Erythroblast (primary cell): ENCODE measurements at regions not wholly inside any gene's neighbourhood (a gene's known extent, or its start where the extent isn't known, plus 50 kb on each side); places are given as distances from the start of the nearest gene placed in this dataset.

ENCODE experiments used
- DNase-seq, 2 experiments: peaks; one replicate each; lab custom pipeline; 2025; lab: John Stamatoyannopoulos, UW
- GATA1 ChIP-seq: IDR thresholded peaks from 2 replicates; pipeline ENCODE4 v1.6.1; 2011; ENCODE audit warnings: low read depth, mild to moderate bottlenecking, control low read depth, low read length, moderate library complexity
- POLR2A ChIP-seq: IDR thresholded peaks from 2 replicates; pipeline ENCODE4 v1.6.1; 2011; ENCODE audit warnings: mild to moderate bottlenecking, low read length

DNA sequence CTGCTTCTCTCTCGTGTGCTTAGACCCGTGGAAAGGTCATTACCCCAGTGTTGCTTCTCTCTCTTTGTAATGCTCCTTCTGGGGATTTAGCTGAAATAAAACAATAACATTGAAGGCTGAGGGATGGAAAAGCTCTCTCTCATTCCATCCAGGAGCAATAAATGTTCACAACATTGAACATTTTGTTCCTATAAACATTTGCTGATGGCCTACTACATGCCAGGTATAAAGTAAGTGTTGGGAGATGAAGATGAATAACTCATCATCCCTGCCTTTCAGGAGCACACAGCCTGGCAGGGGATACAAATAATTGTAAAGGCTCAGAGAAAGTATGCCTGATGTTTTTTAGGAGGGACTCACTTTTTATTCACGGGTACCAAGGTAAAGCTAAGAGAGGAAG is 158.1 kb downstream of the KDR start:
- TF ChIP-seq POLR2A (no peak), GATA1 (no peak)
- no peak for DNase-seq

- peak; percentile 26 to 32 for DNase-seq
- TF ChIP-seq GATA1 (no peak), POLR2A (no peak)
These were observed 163.9 kb downstream of the KDR start for GRCh38 chr4:54961357-54961975.

DNA sequence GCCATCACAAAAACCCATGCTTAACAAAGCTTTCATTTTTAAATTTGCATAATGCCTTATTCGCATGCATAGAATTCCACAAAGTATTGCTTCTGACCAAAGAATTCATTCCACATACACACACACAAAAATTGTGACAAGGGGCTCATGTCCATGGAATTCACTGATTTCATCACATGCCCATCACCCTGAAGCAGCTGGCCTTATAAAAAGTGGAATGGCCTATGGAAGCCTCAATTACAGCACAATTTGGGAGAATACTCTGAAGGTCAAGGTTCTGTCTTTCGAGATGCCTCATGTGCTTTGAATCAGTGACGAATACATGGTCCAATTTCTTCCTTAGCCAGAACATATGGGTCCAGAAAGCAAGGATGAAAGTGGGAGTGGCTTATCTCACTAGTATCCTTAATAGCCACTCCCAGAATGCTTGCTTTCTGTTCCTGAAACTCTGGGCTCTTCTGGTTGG is 165.7 kb downstream of the KDR start:
- TF ChIP-seq POLR2A (no peak), GATA1 (no peak)
- no peak for DNase-seq

DNA sequence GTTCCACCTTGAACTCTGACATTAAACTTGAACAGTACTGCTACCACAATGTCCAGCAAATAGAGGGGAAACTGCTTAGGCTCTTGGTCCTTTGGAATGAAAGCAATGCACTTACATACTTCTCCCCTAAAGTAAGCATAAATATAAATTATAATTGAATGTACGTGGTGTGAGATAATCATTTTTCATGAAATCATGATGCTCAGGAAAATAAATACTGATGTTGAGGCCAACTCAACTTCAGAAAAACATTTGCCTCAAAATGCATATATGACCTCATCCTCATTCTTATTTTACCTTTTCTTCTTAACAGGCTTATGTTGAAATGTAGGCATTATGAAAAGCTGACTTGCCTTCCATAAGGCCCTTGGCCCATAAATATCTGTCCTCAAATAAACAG is 166.3 kb downstream of the KDR start:
- TF ChIP-seq POLR2A (no peak), GATA1 (no peak)
- DNase-seq, result no peak

DNA sequence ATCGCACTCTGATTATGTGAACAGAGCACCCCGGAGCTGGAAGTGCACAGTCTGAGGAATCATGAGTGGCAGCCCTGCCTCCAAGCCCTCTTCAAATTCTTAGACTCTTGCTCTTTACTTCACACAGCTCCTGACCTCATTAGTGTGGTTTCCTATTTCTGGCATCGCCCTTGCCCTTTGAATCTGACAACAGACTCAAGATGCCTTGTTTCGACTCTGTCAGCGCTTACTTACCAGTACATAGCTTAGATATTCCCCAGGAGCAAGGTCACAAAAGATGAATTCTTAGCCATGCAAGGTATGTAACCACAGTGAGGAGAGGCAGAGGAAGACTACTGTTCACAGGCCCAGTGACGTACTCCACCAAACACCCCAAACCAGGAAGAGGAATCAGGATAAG is 167.2 kb downstream of the KDR start:
- no peak for DNase-seq
- TF ChIP-seq POLR2A, result no peak
- no peak for TF ChIP-seq GATA1

- DNase-seq, result no peak
- TF ChIP-seq GATA1 (no peak), POLR2A (no peak)
These were observed 170.6 kb downstream of the KDR start for GRCh38 chr4:54954656-54955388.

GRCh38 chr4:54946741-54947140 is 178.7 kb downstream of the KDR start:
- no peak for DNase-seq
- no peak for TF ChIP-seq POLR2A
- TF ChIP-seq GATA1, result no peak

DNA sequence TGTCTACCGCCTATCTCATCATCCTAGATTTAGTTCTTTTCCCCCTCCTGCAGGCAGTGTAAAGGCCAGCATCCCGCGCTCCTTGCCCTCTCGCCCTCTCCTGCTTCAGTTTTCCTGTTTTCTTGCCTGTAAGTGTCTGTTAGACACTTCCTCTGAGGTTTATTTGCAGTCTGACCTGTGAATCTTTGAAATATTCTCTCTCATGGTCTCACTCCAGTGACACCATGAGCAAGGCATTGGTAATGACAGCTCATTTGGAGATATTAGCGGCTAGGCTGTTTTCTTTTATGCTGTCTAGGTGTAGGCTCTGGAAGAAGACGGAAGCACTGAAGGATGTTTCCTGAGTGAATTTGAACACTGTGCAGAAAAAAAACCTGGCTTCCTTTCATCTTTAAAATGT is 179.6 kb downstream of the KDR start:
- TF ChIP-seq GATA1, result no peak
- TF ChIP-seq POLR2A, result no peak
- no peak for DNase-seq

DNA sequence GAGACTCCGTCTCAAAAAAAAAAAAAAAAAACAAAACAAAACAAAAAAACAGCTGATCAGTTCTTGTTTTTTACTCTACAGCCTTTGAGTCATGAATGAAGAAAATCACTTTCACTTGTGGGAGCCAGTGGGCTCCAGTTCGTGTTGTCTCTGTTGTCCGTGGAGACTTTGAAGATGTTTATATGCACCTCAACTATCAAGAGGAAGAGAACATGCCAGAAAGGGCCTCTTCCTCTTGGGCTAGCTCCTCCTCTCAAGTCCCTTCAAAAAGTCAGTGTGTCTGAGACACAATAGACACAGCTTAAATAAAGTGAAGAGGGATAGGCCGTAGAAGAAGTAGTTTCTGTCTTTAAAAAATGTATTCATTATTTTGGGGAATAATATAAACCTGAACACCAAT is 182.7 kb downstream of the KDR start:
- TF ChIP-seq GATA1 (no peak), POLR2A (no peak)
- DNase-seq, result no peak

DNA sequence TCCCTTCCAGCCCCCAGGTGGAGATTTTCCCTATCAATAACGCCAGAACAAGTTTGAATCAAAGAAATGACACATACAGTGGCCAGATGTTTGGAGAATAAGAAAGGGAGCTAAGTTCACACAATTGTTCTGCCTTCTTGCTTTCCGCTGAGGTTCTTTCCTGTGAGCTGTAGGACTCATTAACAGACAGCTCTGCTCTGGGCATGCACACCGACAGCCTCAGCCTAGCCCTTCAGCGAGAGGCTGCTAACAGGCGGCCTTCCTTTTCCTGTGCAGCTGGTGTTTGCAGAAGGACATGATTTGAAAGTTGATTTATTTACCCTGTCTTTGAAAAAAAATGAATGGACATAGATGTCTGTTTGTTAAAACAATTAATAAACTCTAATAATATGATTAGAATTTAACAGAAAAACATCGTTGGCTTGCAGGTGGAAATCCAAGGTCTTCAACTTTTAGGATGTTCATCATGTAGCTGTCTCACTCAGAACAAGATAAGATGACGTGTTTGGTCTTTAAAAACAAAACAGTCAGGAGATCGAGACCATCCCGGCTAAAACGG is 183.3 kb downstream of the KDR start:
- DNase-seq, result no peak
- TF ChIP-seq GATA1 (no peak), POLR2A (no peak)

GRCh38 chr4:54940996-54941865 is 184.2 kb downstream of the KDR start:
- DNase-seq, result no peak
- TF ChIP-seq POLR2A, result no peak
- no peak for TF ChIP-seq GATA1

GRCh38 chr4:54937501-54937900 is 187.9 kb downstream of the KDR start:
- peak; percentile 4 to 9 for DNase-seq
- no peak for TF ChIP-seq POLR2A
- no peak for TF ChIP-seq GATA1

DNA sequence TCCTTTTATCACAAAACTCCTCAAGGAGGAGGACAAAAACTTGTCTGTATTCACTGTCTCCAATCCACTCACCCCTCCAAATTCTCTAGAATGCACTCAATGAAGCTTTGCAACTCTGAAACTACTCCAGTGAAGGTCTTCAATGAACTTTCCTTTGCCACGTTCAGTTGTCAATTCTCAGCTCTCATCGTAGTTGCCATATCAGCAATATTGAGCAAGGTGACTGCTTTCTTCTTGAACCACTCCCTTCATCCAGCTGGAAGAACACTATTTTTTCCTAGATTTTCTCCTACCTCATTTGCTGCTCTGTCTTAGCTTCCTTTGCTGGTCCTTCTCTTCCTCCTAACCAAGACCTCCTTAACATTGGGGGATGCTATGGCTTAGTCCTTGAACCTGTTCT is 191.8 kb downstream of the KDR start:
- no peak for DNase-seq
- TF ChIP-seq POLR2A (no peak), GATA1 (no peak)
